Mesodermal cell (in vitro differentiated cells): ENCODE measurements at regions not wholly inside any gene's neighbourhood (a gene's known extent, or its start where the extent isn't known, plus 50 kb on each side); places are given as distances from the start of the nearest gene placed in this dataset.

Source experiments
- H3K27ac ChIP-seq: 2 replicates; pipeline ENCODE4 v1.7.0; 2013; ENCODE audit warnings: mild to moderate bottlenecking, low read depth, low read length, moderate library complexity; ENCODE audit not compliant: severe bottlenecking
- H3K36me3 ChIP-seq: 2 replicates; pipeline ENCODE4 v1.7.1; 2013; ENCODE audit warnings: mild to moderate bottlenecking, low read length, moderate library complexity; ENCODE audit not compliant: control insufficient read depth, insufficient read depth
- H3K4me1 ChIP-seq: one replicate; pipeline ENCODE4 v1.7.1; 2013; ENCODE audit warnings: mild to moderate bottlenecking, low read length; ENCODE audit not compliant: insufficient read depth, control insufficient read depth, poor library complexity, severe bottlenecking
- H3K4me3 ChIP-seq: 2 replicates; pipeline ENCODE4 v1.7.0; 2013; ENCODE audit warnings: low read length, control low read depth, mild to moderate bottlenecking; ENCODE audit not compliant: insufficient read depth, poor library complexity, severe bottlenecking; ENCODE audit errors: extremely low read depth
- H3K9me3 ChIP-seq: 2 replicates; pipeline ENCODE4 v1.7.1; 2013; ENCODE audit warnings: mild to moderate bottlenecking, low read length, moderate library complexity; ENCODE audit not compliant: control insufficient read depth
- WGBS, 2 experiments: methylation state at CpG; one replicate each; pipeline ENCODE4 v1.1.5; 2013; ENCODE audit warnings: missing lambda C conversion rate in 2 of 2; ENCODE audit not compliant: insufficient coverage in 2 of 2; 5-methylcytosine and 5-hydroxymethylcytosine counted together

DNA sequence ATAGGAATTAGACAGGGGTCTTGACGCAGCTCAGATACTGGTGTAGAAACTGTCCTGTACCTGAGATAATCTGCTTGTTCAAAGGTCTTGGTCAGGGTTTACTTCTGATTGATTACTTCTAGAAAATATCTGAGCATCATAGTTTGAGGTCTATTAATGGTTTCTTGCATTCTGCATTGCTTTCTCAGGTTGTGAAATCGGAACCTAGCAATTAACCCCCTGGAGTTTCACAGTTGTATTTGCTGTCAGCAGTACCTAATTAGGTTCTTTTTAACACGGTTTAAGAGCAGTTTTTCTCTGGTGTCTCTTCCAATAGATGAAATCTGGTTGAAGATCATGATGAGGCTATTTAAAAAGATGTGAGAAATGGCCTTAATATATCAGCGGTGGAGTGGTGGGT is 428.6 kb upstream of the SYT4 start:
- Histone ChIP-seq H3K4me1 (no peaks in the 10 kb centered on the region), H3K36me3 (no peaks in the 10 kb centered on the region), H3K9me3 (no peaks in the 10 kb centered on the region), H3K27ac (no peak overlapping the region), H3K4me3 (no peak overlapping the region)
- 39 to 57% methylated on average over 2 to 3 of the region's 4 CpGs for WGBS, 2 experiments

DNA sequence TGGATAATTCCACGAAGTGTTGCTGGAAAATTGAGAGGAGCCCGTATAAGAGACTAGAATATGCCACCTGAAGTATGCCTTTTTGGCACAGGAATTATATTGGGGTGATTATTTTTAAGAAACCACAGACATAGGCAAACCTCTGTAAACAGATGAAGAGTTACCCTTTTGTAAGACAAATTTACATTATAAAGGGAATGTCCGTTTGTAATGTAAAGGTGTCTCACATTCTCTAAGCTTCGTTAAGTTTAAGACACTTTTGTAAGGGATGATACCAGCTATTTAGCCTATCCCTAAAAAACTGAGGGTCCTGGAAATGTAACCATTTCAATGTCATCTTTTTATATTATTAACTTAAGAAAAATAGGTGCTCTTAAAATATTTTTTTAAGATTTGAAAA is 432.8 kb upstream of the SYT4 start:
- no peaks in the 10 kb centered on the region for H3K9me3 ChIP-seq
- no peaks in the 10 kb centered on the region for H3K36me3 ChIP-seq
- H3K4me3 ChIP-seq: no peak overlapping the region
- H3K27ac ChIP-seq: no peak overlapping the region
- H3K4me1 ChIP-seq: no peaks in the 10 kb centered on the region
- WGBS, 2 experiments: 60 to 100% methylated on average over 1 to 2 of the region's 4 CpGs

DNA sequence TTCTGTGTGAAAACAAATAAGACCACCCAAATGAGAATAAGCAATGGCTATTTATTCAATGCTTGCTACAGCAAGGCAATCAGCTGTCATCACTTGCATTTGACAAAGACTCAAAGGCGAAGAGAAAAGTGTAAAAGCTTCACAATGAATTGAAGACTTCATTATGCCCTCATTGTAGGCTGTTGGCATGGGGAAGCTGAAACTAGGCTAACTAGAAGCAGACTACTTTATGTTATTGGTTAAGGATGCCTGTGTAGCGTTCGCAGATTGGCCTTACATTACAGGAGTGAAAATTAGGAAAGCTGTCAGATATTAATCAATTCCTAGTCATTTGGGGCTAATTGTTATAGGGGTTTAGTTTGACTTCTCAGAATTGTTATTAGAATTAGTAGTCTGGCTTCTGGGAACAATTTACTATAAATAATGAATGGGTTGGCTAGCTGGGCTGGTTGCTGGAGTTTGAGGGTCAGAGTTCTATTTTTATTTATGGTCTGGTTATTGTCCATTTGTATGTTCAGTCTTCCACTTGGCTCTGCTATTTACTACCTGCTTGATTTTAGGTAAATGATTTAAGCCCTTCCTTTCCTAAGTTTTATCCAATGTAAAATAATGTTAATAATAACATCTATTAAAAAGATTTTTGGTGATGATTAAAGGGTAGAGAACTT is 437.2 kb upstream of the SYT4 start:
- 86 to 90% methylated on average over 3 of the region's 3 CpGs for WGBS, 2 experiments
- Histone ChIP-seq H3K27ac (no peak overlapping the region), H3K9me3 (no peaks in the 10 kb centered on the region)

DNA sequence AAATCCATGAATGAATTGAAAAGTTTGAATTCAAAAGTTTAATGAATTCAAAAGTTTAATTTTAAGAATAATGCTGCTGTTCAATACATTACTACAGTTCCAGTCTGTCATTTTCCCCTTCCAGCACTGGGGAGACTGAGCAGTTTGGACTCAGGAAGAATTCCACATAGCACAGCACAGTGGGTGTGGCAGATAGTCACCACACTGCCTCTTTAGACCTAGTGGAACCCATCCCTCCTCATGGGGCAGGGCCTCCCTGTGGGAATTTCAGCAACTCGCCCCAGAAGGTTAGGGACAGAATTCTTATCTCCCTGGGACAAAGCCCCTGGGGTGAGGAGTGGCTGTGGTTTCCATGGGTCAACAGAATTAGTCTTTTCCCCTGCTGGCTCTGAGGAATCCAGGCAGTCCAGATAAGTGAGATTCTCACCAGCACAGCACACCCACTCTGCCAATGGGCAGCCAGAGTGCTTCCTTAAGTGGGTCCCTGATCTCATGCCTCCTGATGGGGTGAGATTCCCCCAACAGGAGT is 442.0 kb upstream of the SYT4 start:
- Histone ChIP-seq H3K9me3 (no peaks in the 10 kb centered on the region), H3K27ac (no peak overlapping the region), H3K4me3 (no peak overlapping the region), H3K4me1 (no peaks in the 10 kb centered on the region), H3K36me3 (no peaks in the 10 kb centered on the region)
- WGBS, 2 experiments: 67% methylated on average over 1 of the region's 1 CpG; no CpG with 5 or more reads in 1 of the 2 experiments

More for the DNA sequence above, 437.2 kb upstream of the SYT4 start:
- H3K4me3 ChIP-seq: no peak overlapping the region
- no peaks in the 10 kb centered on the region for H3K36me3 ChIP-seq
- H3K4me1 ChIP-seq: no peaks in the 10 kb centered on the region

DNA sequence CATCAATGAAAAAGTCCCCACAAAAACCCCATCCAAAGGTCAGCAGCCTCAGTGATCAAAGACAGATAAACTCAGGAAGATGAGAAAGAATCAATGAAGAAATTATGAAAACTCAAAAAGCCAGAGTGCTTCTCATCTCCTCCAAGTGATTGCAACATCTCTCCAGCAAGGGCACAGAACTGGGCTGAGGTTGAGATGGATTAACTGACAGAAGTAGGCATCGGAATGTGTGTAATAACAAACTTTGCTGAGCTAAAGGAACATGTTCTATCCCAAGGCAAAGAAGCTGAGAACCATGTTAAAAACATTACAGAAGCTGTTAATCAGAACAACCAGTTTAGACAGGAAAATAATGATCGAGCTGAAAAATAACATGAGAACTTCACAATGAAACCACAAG is 442.8 kb upstream of the SYT4 start:
- 100% methylated on average over 1 of the region's 2 CpGs; no CpG with 5 or more reads in 1 of the 2 experiments for WGBS, 2 experiments
- H3K4me1 ChIP-seq: no peaks in the 10 kb centered on the region
- no peaks in the 10 kb centered on the region for H3K36me3 ChIP-seq
- H3K27ac ChIP-seq: no peak overlapping the region
- no peaks in the 10 kb centered on the region for H3K9me3 ChIP-seq
- H3K4me3 ChIP-seq: no peak overlapping the region

DNA sequence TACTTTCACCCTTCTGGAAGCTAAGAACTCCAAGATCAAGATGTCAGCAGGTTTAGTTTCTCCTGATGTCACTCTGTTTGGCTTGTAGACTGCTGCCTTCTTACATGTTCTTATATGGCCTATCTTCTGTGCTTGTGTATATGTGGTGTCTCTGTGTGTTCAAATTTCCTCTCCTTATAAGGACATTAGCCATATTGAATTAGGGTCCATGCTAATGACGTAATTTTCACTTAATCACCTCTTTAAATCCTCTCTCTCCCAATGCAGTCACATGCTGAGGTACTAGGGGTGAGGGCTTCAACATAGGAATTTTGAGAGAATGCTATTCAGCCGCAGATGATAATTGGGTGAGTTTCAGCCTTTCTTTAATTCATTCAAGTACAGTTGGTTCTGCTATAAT is 458.3 kb upstream of the SYT4 start:
- Histone ChIP-seq H3K9me3 (no peaks in the 10 kb centered on the region), H3K4me1 (no peaks in the 10 kb centered on the region), H3K36me3 (no peaks in the 10 kb centered on the region), H3K27ac (no peak overlapping the region), H3K4me3 (no peak overlapping the region)
- WGBS, 2 experiments: no CpG with 5 or more reads among the region's 2 CpGs

DNA sequence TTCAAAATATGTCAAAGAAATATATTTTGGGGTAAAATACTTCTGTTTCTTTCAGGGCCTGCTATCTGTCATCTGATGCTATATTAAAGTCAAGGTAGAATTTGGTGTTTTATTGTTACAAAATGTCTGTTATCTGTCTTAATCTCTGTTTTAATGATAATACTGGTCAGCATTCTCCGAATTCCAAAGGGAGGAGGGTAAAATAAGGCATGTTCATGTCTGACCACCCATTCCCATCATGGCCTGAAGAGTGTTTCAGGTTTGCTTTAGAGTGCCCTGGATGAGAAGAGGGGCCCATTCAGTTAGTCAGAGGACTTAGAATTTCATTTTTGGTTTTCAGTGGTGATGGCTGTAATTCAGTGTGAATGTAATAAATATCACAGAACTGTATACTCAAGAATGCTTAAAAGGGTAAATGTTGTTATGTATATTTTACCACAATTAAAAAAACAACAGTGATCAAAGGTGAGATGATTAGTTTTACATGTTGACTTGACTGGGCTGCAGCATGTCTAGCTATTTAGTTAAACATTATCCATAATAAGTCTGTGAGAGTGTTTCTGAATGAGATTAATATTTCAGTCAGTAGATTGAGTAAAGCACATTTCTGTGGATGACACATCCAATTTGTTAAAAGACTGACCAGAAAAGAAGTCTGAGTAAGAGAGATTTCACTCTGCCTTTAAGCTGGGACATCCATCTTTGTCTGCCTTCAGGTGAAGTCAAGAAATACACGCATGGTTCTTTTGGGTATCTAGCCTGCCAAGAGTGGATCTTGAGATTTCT is 467.9 kb upstream of the SYT4 start:
- Histone ChIP-seq H3K27ac (no peak overlapping the region), H3K36me3 (no peaks in the 10 kb centered on the region), H3K9me3 (no peaks in the 10 kb centered on the region), H3K4me3 (no peak overlapping the region), H3K4me1 (no peaks in the 10 kb centered on the region)
- 76 to 94% methylated on average over 2 of the region's 2 CpGs for WGBS, 2 experiments

DNA sequence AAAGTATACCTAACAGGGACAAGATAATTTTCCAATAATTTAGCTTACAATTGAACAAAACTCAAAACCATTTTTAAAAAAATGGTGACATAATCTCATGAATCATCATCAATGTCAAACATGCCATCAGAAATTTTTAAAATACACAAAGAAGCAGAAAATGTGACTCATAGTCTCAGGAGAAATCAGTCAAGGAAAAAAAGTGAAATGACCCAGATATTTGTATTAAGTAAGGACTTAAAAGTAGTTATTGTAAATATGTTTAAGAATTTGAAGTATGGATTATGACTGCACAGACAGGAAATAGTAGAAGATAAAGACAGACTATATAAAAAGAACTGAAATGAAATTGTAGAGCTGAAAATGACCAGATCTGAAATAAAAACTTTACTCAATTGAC is 473.9 kb upstream of the SYT4 start:
- Histone ChIP-seq H3K36me3 (no peaks in the 10 kb centered on the region), H3K9me3 (peaks cover 4% of the 10 kb centered on the region), H3K4me1 (no peaks in the 10 kb centered on the region), H3K4me3 (no peak overlapping the region), H3K27ac (no peak overlapping the region)

DNA sequence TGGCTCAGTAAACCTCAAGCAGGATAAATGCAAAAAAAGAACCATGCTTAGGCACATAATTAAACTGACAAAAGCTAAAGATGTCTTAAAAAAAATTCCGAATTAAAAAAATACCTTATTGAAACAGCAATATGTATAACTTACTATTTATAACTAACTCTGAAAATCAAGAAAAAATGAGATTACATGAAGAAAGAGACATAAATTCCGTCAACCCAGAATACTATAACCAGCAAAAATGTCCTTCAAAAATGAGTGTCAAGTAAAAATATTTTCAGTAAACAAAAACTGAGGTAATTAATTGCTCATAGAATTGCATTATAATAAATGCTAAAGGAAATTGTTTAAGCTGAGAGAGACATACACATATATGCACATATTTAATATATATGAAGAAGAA is 474.5 kb upstream of the SYT4 start:
- no peak overlapping the region for H3K27ac ChIP-seq
- no CpG with 5 or more reads among the region's 2 CpGs for WGBS, 2 experiments
- H3K36me3 ChIP-seq: no peaks in the 10 kb centered on the region
- no peaks in the 10 kb centered on the region for H3K4me1 ChIP-seq
- H3K4me3 ChIP-seq: no peak overlapping the region
- H3K9me3 ChIP-seq: peaks cover 4% of the 10 kb centered on the region

DNA sequence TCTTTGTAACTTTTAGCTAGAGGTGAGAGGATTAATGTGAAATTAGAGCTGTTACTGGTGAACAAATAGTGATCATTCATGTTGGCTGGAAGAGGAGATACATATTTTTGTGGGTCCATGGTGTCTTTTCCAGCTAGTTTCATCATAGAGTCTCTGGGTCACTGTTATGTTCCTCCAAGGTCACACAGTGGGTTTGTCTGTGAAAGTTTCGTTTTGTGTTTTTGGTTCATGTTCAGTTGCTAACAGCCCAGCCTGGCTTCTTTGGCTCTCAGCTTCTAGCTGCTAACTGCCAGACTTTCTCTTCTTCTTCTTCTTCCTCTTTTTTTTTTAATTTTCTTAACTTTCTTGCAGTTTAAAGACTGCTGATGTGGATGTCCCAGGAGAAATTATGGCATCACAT is 480.0 kb upstream of the SYT4 start:
- H3K36me3 ChIP-seq: no peaks in the 10 kb centered on the region
- H3K9me3 ChIP-seq: no peaks in the 10 kb centered on the region
- H3K4me3 ChIP-seq: no peak overlapping the region
- no peak overlapping the region for H3K27ac ChIP-seq
- peaks cover 4% of the 10 kb centered on the region for H3K4me1 ChIP-seq
- WGBS, 2 experiments: no CpG with 5 or more reads among the region's 1 CpG

DNA sequence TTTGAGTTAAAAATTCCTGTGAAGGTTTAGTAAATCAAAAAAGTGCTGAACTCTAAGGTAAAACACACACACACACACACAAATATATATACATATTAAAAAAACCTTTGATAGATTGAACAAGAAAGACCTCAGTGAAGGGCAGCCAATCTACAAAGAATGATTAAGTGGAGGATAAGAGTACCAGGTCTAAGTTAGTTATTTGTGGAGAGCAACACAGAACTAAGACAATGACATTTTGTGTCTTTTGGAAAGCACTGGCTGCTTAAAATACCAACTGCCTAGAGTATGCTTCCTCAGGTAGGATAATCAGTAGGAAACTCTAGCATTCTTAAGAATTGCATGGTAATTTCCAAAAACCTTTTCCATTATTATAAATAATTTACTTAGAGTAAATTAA is 481.4 kb upstream of the SYT4 start:
- Histone ChIP-seq H3K4me3 (no peak overlapping the region), H3K4me1 (peaks cover 4% of the 10 kb centered on the region), H3K36me3 (no peaks in the 10 kb centered on the region), H3K9me3 (no peaks in the 10 kb centered on the region), H3K27ac (no peak overlapping the region)
